DMS 273 (cell line): ENCODE measurements at regions not wholly inside any gene's neighbourhood (a gene's known extent, or its start where the extent isn't known, plus 50 kb on each side); places are given as distances from the start of the nearest gene placed in this dataset.

Experiments
- DNase-seq: peaks from one replicate; lab custom pipeline; 2025; ENCODE audit not compliant: unreplicated experiment; lab: John Stamatoyannopoulos, UW

- peak; percentile 89 for DNase-seq
Measured at GRCh38 chr3:144129536-144130214, 158.1 kb downstream of the DIPK2A start.

GRCh38 chr3:144141074-144141473 lies 169.5 kb downstream of the DIPK2A start:
- DNase-seq, result no peak

GRCh38 chr3:144141496-144141895 lies 169.9 kb downstream of the DIPK2A start:
- DNase-seq, result no peak

GRCh38 chr3:144142151-144142840 lies 170.7 kb downstream of the DIPK2A start:
- DNase-seq, result no peak

GRCh38 chr3:144148356-144148755 lies 176.7 kb downstream of the DIPK2A start:
- no peak for DNase-seq

- DNase-seq, result no peak
Measured at GRCh38 chr3:144151983-144152382, 180.4 kb downstream of the DIPK2A start.

- no peak for DNase-seq
Measured at GRCh38 chr3:144160627-144161026, 189.0 kb downstream of the DIPK2A start.

GRCh38 chr3:144162042-144162441 lies 190.4 kb downstream of the DIPK2A start:
- DNase-seq, result no peak

GRCh38 chr3:144164352-144164751 lies 192.7 kb downstream of the DIPK2A start:
- no peak for DNase-seq

- peak; percentile 20 for DNase-seq
Measured at GRCh38 chr3:144165482-144165881, 193.9 kb downstream of the DIPK2A start.

GRCh38 chr3:144167634-144168033 lies 196.0 kb downstream of the DIPK2A start:
- DNase-seq, result no peak

- no peak for DNase-seq
Measured at GRCh38 chr3:144173491-144173890, 201.9 kb downstream of the DIPK2A start.

- no peak for DNase-seq
Measured at GRCh38 chr3:144175644-144176425, 204.2 kb downstream of the DIPK2A start.

GRCh38 chr3:144177649-144178048 lies 206.0 kb downstream of the DIPK2A start:
- no peak for DNase-seq

GRCh38 chr3:144178607-144179006 lies 207.0 kb downstream of the DIPK2A start:
- DNase-seq, result no peak

GRCh38 chr3:144181062-144181461 lies 209.4 kb downstream of the DIPK2A start:
- DNase-seq, result no peak

GRCh38 chr3:144182501-144182900 lies 210.9 kb downstream of the DIPK2A start:
- no peak for DNase-seq

- DNase-seq, result no peak
Measured at GRCh38 chr3:144185276-144185675, 213.7 kb downstream of the DIPK2A start.

- DNase-seq, result peak; percentile 30
Measured at GRCh38 chr3:144187531-144188210, 216.0 kb downstream of the DIPK2A start.

GRCh38 chr3:144189044-144189443 lies 217.4 kb downstream of the DIPK2A start:
- no peak for DNase-seq

GRCh38 chr3:144197116-144197515 lies 225.5 kb downstream of the DIPK2A start:
- no peak for DNase-seq
